ENCODE measurements at regions not wholly inside any gene's neighbourhood (a gene's known extent, or its start where the extent isn't known, plus 50 kb on each side); places are given as distances from the start of the nearest gene placed in this dataset.

- DNase-seq (ENCODE audit: low spot score) (no peak), ATAC-seq (no peak)
- intact Hi-C loops (cut with DNase I): no loop called here
Measured at GRCh38 chr5:115072266-115073064, 97.2 kb downstream of the TRIM36 start.

GRCh38 chr5:115070737-115071136 lies 99.0 kb downstream of the TRIM36 start:
- no peak for ATAC-seq
- DNase-seq (ENCODE audit: low spot score): no peak
- intact Hi-C loops (cut with DNase I): no loop called here

GRCh38 chr5:115069087-115069968 lies 100.4 kb downstream of the TRIM36 start:
- ATAC-seq: peak; percentile 39
- intact Hi-C loops (cut with DNase I): no loop called here
- DNase-seq (ENCODE audit: low spot score): no peak

DNA sequence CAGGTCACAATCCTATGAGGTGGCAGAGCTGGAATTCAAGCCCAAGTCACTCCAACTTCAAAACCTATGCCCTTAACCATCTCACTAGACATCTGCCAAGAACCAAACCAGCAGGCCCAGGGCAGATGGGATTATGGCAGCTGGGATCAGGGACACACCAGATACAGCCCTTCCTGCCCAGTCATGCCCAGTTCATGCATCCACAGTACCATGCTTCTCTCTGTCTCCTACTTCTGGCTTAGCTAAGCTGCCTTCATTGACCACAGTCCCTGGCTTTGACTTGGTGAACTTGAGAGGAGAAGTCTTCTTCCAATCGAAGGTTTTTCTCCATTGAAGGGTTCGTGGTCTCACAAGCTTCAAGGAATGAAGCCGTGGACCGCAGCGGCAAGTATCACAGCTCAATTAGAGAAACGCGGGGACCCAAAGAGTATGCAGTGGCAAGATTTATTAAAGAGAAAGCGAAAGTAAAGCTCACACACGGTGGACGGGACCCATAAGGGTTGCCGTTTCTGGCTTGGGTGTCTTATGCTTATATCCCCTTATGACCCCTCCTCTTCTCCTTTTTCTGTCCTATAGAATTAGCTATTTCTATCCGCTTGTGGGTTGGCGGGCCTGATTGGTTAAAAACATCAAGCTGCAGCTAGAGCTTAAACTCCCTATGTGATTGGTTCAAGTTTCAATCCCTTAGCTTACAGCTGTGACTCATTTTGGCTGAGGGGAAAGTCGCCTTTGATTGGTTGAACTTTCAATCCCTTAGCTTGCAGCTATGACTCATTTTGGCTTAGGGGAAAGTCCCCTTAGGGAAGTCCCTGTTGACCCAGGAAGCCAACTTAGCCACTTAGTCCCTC lies 101.2 kb downstream of the TRIM36 start:
- ATAC-seq (no peak), DNase-seq (ENCODE audit: low spot score) (no peak)
- intact Hi-C loops (cut with DNase I): no loop called here

GRCh38 chr5:115064380-115064779 lies 105.3 kb downstream of the TRIM36 start:
- DNase-seq (ENCODE audit: low spot score) (no peak), ATAC-seq (no peak)
- intact Hi-C loops (cut with DNase I): no loop called here

- DNase-seq (ENCODE audit: low spot score) (no peak), ATAC-seq (no peak)
- intact Hi-C loops (cut with DNase I): no loop called here
Measured at GRCh38 chr5:115054387-115054951, 115.2 kb downstream of the TRIM36 start.

DNA sequence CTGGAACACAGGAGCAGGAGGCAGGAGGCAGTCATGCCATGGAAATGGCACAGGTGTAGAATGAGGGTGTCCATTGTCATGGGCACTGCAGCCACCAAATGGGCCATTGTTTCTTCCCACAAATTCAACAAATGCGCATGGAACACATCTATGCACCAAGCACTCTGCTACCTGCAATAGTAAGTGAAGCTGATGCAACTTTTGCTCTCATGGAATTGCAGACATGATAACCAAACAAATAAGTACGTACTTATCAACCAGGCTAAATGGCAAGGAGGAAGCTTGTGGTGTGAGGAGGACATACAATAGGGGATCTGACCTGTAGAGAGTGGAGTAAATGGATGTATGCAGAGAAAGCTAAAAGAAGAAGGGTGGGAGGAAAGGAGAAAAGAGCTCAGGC lies 116.8 kb downstream of the TRIM36 start:
- ATAC-seq (no peak), DNase-seq (ENCODE audit: low spot score) (no peak)
- intact Hi-C loops (cut with DNase I): no loop called here

GRCh38 chr5:115050866-115051265 lies 118.8 kb downstream of the TRIM36 start:
- ATAC-seq (no peak), DNase-seq (ENCODE audit: low spot score) (no peak)
- intact Hi-C loops (cut with DNase I): no loop called here

- intact Hi-C loops (cut with DNase I): no loop called here
- no peak for ATAC-seq
Measured at GRCh38 chr5:115033861-115034260, 135.8 kb downstream of the TRIM36 start.

DNA sequence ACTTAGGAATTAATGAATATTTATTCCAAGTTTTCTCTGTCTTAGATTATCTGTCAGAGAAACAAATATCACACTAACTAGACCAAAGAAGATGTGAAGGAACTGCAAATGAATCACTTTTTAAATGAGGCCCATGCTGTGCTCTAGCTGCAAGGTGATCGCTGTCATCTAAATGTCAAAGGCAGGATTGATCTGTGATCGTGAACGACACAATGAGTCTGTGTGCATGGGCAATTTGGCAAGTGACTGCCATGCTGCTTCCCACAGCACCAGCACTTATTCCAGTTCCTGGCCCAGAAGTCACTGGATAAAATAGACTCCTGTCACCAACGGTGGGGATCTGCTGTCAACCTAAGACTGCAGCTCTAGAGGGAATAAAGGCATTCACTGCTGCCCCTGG lies 141.2 kb downstream of the TRIM36 start:
- intact Hi-C loops (cut with DNase I): no loop called here
- DNase-seq (ENCODE audit: low spot score) (no peak), ATAC-seq (no peak)

More at GRCh38 chr5:115033861-115034260, 135.8 kb downstream of the TRIM36 start:
- DNase-seq (ENCODE audit: low spot score): no peak

DNA sequence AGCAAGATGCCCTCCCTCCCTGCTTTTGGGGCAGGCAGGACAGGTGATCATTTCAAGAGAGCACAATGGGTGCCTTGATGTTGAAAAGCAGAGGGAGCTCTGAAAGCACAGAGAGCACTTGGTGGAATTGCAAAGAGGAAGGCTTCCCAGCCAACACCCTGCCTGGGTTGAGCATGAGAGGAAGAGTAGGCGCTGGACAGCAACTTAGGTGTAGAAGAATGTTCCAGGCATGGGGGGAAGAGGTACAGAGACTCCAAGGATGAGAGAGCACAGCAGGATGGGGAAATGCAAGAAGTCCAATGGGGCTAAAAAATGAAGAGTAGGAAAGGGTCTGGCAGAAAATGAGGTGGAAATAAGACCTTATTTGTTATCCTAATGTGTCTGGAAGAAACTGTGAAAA lies 144.8 kb downstream of the TRIM36 start:
- intact Hi-C loops (cut with DNase I): no loop called here
- ATAC-seq: no peak
- no peak for DNase-seq (ENCODE audit: low spot score)

DNA sequence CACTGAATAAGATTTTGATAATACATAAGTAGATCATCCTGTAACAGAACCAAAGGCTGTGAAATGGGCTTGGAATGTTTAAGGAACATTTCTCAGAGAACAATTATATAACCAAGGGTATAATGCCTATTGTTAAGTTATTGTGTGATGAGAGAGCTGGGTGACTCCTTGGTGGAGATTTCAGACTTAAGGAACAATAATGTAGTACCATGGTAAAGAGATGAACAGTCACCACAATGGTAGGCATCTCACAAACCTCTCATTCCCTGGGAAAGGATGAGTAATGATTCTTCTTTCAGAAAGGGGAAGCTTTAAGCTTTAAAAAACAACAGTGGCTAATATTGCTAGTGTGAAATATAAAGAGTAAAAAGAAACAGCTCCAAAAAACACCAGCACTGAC lies 147.4 kb downstream of the TRIM36 start:
- intact Hi-C loops (cut with DNase I): no loop called here
- ATAC-seq: no peak
- DNase-seq (ENCODE audit: low spot score): no peak

DNA sequence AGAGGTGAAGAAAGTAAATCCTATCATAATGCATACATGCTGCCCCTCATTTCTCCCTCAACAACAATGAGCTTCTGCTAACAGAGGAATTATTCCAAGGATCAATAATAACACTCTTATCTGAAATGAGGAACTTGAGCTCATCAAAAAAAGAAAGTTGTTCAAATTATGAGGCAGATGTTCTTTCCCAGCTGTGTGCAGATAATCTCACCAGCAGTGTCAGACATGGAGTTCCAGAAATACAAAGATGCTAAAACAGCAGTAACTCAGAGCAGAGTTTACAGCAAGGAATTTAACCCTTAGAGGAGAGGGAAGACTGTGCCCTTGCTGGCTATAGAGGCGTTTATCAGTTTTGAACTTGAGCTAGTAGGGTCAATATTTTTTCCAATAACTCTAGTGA lies 153.1 kb downstream of the TRIM36 start:
- intact Hi-C loops (cut with DNase I): no loop called here
- no peak for ATAC-seq
- no peak for DNase-seq (ENCODE audit: low spot score)

DNA sequence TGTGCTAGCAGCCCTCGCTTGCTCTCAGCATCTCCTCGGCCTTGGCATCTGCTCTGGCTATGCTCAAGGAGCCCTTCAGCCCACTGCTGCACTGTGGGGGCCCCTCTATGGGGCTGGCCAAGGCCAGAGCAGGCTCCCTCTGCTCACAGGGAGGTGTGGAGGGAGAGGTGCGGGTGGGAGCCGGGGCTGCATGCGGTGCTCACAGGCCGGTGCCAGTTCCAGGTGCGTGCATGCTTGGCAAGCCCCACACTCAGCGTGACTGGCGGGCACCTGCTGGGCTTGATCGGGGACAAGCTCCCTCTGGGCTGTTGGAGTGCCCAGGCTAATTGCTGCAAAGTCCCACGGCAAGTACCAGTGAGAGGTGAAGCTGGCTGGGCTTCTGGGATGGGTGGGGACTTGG lies 170.5 kb downstream of the TRIM36 start:
- intact Hi-C loops (cut with DNase I): no loop called here
- ATAC-seq (no peak), DNase-seq (ENCODE audit: low spot score) (no peak)

- DNase-seq (ENCODE audit: low spot score): no peak
- intact Hi-C loops (cut with DNase I): no loop called here
- no peak for ATAC-seq
Measured at GRCh38 chr5:114989512-114989911, 180.2 kb downstream of the TRIM36 start.

DNA sequence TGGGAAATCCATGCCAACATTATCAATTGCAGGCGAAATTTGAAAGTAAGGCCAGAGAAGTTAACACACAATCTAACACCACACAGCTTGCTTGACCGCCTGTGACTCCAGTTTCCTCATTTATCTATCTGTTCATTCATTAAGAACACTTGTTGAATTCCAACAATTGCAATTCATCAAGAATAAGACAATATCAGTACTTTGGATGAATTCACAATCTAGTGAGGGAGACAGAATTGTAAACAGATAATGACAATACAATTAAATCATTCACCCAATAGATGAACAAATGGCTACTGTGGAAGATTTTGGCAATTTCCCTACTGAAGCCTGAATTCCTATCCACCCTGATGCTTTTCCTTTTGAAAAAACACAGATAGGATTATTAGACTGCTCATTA lies 181.6 kb downstream of the TRIM36 start:
- DNase-seq (ENCODE audit: low spot score) (no peak), ATAC-seq (no peak)
- intact Hi-C loops (cut with DNase I): no loop called here

DNA sequence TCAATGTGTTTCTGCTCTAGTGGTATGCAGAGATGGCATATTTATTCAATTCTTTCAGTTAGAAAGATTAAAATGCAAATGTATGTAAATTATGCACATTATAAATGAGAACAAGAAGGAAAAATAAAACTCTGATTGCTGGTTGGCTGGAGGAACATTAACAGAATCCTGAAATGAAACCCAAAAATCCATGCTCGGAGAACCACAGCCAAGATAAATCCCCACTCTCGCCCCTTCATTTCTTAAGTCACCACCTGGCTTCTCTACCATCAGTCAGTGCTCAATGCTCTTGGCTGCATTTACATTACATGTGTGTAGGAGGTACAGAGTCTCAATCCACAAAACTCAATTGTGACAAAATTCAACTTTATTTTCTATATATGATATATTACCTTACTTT lies 184.9 kb downstream of the TRIM36 start:
- DNase-seq (ENCODE audit: low spot score) (no peak), ATAC-seq (no peak)
- intact Hi-C loops (cut with DNase I): no loop called here

- DNase-seq (ENCODE audit: low spot score) (no peak), ATAC-seq (no peak)
- intact Hi-C loops (cut with DNase I): no loop called here
Measured at GRCh38 chr5:114981111-114981510, 188.6 kb downstream of the TRIM36 start.

DNA sequence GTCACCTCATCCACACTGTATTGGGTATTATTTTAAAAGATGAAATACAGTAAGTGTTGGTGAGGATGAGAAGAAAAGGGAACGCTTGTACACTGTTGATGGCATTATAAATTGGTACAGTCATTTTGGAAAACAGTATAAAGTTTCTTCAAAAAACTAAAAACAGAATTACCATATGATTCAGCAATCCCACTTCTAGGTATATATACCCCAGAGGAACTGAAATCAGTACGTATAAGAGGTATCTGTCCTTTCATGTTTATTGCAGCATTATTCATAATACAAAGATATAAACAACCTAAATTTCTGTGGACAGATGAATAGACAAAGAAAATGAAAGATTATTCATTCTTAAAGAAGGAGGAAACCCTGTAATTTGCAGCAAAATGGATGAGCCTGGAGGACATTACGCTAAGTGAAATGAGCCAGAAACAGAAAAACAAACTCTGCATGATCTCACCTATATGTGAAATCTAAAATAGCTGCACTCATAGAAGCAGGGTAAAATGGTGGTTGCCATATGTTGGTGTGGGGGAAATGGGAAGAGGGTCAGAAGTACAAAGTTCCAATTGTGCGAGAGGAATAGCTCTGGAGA lies 191.6 kb downstream of the TRIM36 start:
- intact Hi-C loops (cut with DNase I): no loop called here
- ATAC-seq (no peak), DNase-seq (ENCODE audit: low spot score) (no peak)

All from sciatic nerve (tissue), 2 donors.